Progenitor cell of endocrine pancreas (in vitro differentiated cells): ENCODE measurements at regions not wholly inside any gene's neighbourhood (a gene's known extent, or its start where the extent isn't known, plus 50 kb on each side); places are given as distances from the start of the nearest gene placed in this dataset.

Source experiments
- DNase-seq: peaks from one replicate; pipeline ENCODE4 v3.0.0; 2021; ENCODE audit warnings: low spot score; ENCODE audit not compliant: unreplicated experiment
- H3K27ac Mint-ChIP-seq: 2 replicates; pipeline ENCODE4 v1.8.0; 2021; ENCODE audit warnings: mild to moderate bottlenecking, moderate library complexity, mixed read lengths
- H3K27me3 Mint-ChIP-seq: 2 replicates; pipeline ENCODE4 v1.8.0; 2021; ENCODE audit warnings: mixed read lengths
- H3K36me3 Mint-ChIP-seq: 2 replicates; pipeline ENCODE4 v1.8.0; 2022; ENCODE audit warnings: mixed read lengths; ENCODE audit not compliant: insufficient read depth
- H3K4me1 Mint-ChIP-seq: 2 replicates; pipeline ENCODE4 v1.8.0; 2021; ENCODE audit warnings: low read depth, mixed read lengths
- H3K4me3 Mint-ChIP-seq: 2 replicates; pipeline ENCODE4 v1.8.0; 2021; ENCODE audit warnings: low read depth, mild to moderate bottlenecking, moderate library complexity, mixed read lengths
- H3K9me3 Mint-ChIP-seq: 2 replicates; pipeline ENCODE4 v1.8.0; 2021; ENCODE audit warnings: low read depth, mixed read lengths
- CTCF ChIP-seq: fragments of 200-600 bp; sonication (generic); IDR thresholded peaks from one replicate; pipeline ENCODE4 v1.5.0; 2021; ENCODE audit warnings: antibody characterized with exemption, mild to moderate bottlenecking; ENCODE audit not compliant: unreplicated experiment

- no peak for DNase-seq
- Mint-ChIP-seq H3K4me1 (no peaks in the 10 kb centered on the region), H3K36me3 (peaks cover 26% of the 10 kb centered on the region), H3K9me3 (peaks cover 72% of the 10 kb centered on the region), H3K27me3 (no peaks in the 10 kb centered on the region), H3K27ac (no peak overlapping the region), H3K4me3 (no peak overlapping the region)
- TF ChIP-seq CTCF: no peak
These were observed 1454.1 kb downstream of the UQCRFS1 start for GRCh38 chr19:27758626-27759505.

GRCh38 chr19:27754700-27755099 lies 1458.3 kb downstream of the UQCRFS1 start:
- no peak overlapping the region for H3K27ac Mint-ChIP-seq
- H3K4me1 Mint-ChIP-seq: no peaks in the 10 kb centered on the region
- no peaks in the 10 kb centered on the region for H3K27me3 Mint-ChIP-seq
- peaks cover 12% of the 10 kb centered on the region for H3K36me3 Mint-ChIP-seq
- H3K4me3 Mint-ChIP-seq: no peak overlapping the region
- no peak for TF ChIP-seq CTCF
- H3K9me3 Mint-ChIP-seq: peaks cover 65% of the 10 kb centered on the region
- no peak for DNase-seq

- no peaks in the 10 kb centered on the region for H3K4me1 Mint-ChIP-seq
- no peak for DNase-seq
- no peaks in the 10 kb centered on the region for H3K27me3 Mint-ChIP-seq
- no peak overlapping the region for H3K27ac Mint-ChIP-seq
- no peak for TF ChIP-seq CTCF
- H3K36me3 Mint-ChIP-seq: peaks cover 12% of the 10 kb centered on the region
- H3K9me3 Mint-ChIP-seq: peaks cover 64% of the 10 kb centered on the region
- H3K4me3 Mint-ChIP-seq: no peak overlapping the region
These were observed 1459.3 kb downstream of the UQCRFS1 start for GRCh38 chr19:27753622-27754021.

- Mint-ChIP-seq H3K4me1 (no peaks in the 10 kb centered on the region), H3K27me3 (no peaks in the 10 kb centered on the region), H3K4me3 (no peak overlapping the region), H3K27ac (no peak overlapping the region), H3K36me3 (peaks cover 10% of the 10 kb centered on the region), H3K9me3 (peaks cover 62% of the 10 kb centered on the region)
- TF ChIP-seq CTCF: no peak
- no peak for DNase-seq
These were observed 1460.3 kb downstream of the UQCRFS1 start for GRCh38 chr19:27752530-27753184.

GRCh38 chr19:27751044-27751391 lies 1461.9 kb downstream of the UQCRFS1 start:
- Mint-ChIP-seq H3K4me1 (no peaks in the 10 kb centered on the region), H3K27ac (no peak overlapping the region), H3K4me3 (no peak overlapping the region), H3K27me3 (no peaks in the 10 kb centered on the region), H3K9me3 (peaks cover 57% of the 10 kb centered on the region), H3K36me3 (peaks cover 11% of the 10 kb centered on the region)
- DNase-seq: no peak
- TF ChIP-seq CTCF: no peak
